Cardiac fibroblast (primary cell): ENCODE measurements at regions not wholly inside any gene's neighbourhood (a gene's known extent, or its start where the extent isn't known, plus 50 kb on each side); places are given as distances from the start of the nearest gene placed in this dataset.
"Not testable (repeated sequence)": the region's sequence is repeated elsewhere in the genome, so short reads cannot be mapped to it uniquely, and the experiment has no call there.

Experiments
- DNase-seq, 2 donors: peaks; one replicate each; pipeline versions ENCODE4 v3.0.0 to v3.0.0-alpha.2; 2010; ENCODE audit warnings: low read depth in 2 of 2
- H3K4me3 ChIP-seq, 2 donors: replicated peaks in 1 of 2; 1 replicate in 1 of 2; 2 replicates in 1 of 2; pipeline ENCODE4 v1.5.1; 2011; ENCODE audit warnings: low read depth in 2 of 2, low read length in 2 of 2, mild to moderate bottlenecking in 2 of 2, moderate library complexity in 1 of 2
- TF ChIP-seq, protein P1 (sequence below): IDR thresholded peaks from one replicate; pipeline ENCODE4 v1.5.1; 2011; ENCODE audit warnings: low read depth, mild to moderate bottlenecking, low read length, inconsistent platforms

DNA sequence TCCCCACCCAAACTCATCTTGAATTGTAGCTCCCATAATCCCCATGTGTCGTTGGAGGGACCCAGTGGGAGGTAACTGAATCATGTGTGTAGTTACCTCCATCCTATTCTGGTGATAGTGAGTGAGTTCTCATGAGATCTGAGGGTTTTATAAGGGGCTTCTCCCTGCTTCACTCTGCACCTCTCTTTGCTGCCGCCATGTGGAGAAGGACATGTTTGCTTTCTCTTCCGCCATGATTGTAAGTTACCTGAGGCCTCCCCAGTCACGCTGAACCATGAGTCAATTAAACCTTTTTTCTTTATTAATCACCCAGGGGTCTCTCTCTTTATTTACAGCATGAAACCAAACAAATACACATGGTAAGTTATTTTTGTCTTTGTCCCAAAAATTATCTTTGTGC, 726.1 kb downstream of the CDH18 start:
- no peak for DNase-seq
- H3K4me3 ChIP-seq = no peak overlapping the region
- TF ChIP-seq, protein P1, sequence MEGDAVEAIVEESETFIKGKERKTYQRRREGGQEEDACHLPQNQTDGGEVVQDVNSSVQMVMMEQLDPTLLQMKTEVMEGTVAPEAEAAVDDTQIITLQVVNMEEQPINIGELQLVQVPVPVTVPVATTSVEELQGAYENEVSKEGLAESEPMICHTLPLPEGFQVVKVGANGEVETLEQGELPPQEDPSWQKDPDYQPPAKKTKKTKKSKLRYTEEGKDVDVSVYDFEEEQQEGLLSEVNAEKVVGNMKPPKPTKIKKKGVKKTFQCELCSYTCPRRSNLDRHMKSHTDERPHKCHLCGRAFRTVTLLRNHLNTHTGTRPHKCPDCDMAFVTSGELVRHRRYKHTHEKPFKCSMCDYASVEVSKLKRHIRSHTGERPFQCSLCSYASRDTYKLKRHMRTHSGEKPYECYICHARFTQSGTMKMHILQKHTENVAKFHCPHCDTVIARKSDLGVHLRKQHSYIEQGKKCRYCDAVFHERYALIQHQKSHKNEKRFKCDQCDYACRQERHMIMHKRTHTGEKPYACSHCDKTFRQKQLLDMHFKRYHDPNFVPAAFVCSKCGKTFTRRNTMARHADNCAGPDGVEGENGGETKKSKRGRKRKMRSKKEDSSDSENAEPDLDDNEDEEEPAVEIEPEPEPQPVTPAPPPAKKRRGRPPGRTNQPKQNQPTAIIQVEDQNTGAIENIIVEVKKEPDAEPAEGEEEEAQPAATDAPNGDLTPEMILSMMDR = no peak

DNA sequence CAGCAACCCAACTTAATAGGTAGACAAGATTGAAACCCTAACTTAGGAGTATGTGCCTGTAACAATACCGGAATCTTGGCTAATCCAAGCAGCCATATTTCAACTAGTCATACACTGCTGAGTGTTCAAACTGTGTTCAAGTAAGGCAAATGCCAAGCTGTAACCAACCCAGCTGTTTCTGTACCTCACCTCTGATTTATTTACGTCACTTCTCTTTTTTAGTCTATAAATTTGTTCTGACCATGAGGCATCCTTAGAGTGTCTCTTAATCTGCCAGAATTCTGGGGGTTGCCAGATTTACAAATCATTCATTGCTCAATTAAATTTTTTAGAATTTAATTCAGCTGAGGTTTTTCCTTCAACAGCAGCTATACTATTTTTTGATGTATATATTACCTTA, 723.2 kb downstream of the CDH18 start:
- DNase-seq = no peak
- TF ChIP-seq, protein P1 = no peak

DNA sequence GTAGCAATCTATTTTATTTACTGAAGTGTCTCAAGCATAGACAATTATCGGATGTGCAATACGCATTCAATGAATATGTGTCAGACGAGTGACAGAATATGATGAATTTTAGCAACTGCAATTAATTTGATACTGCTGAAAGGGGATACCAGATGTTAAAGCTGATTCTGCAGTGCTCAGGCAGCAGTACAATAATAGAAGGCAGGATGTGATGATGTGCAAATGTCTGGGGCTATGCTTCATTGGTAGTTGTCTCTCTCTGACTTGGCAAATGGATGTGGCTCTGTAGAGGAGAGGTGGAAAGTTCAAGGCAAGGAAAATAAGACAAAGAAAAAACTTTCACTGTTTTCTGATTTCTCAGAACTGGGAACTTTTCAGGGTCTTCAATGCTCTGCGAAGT, 721.2 kb downstream of the CDH18 start:
- no peak overlapping the region for H3K4me3 ChIP-seq
- no peak for DNase-seq
- TF ChIP-seq, protein P1 = no peak

More for the DNA sequence above, 723.2 kb downstream of the CDH18 start:
- no peak overlapping the region for H3K4me3 ChIP-seq

DNA sequence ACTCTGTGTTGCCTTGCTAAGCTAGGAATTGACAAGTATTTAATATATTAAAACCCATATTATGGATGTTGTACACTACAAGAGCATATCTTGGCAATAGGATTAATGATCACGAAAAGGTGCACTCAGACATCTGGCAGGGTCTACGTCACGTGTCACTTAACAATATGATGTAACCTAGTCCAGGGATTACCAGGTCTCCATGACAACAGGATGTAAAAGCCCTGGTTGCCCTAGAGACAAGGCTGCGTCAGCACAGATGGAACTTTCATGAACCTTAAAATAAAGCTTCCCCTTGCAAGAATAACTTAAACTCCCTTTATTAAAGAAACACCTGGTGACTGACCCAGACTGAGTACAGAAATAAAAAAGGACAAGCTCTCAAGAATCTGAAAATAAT, 717.8 kb downstream of the CDH18 start:
- DNase-seq = no peak
- H3K4me3 ChIP-seq = no peak overlapping the region
- TF ChIP-seq, protein P1 = no peak

DNA sequence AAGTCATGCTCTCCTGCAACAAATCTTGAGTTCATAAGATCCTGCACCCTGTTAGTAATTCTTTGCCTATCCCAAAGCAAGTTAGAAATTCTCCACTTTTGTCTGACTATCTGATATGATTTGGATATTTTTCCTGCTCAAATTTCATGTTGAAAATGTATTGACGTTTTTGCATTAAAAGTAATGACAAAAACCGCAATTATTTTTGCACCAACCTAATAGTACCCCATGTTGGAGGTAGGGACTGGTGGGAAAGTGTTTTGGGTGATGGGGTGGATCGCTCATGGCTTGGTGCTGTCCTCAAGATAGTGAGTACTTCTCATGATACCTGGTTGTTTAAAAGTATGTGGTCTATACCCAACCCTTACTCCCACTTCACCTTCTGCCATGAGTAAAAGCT, 713.4 kb downstream of the CDH18 start:
- no peak for DNase-seq
- H3K4me3 ChIP-seq = no peak overlapping the region
- TF ChIP-seq, protein P1 = no peak

DNA sequence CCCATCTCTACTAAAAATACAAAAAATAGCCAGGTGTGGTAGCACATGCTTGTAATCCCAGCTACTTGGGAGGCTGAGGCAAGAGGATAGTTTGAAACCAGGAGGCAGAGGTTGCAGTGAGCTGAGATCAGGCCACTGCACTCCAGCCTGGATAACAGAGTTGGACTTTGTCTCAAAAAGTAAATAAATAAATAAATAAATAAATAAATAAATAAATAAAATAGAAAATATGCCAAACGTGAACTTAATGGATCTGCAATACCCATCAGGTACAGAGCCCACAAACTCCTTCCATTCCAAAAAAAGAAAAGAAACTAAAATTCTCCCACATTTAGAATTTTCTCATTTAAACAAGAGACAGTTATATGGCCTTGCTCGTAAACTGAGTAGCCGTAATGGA, 702.7 kb downstream of the CDH18 start:
- H3K4me3 ChIP-seq = no peak overlapping the region
- TF ChIP-seq, protein P1 = no peak
- DNase-seq = no peak

DNA sequence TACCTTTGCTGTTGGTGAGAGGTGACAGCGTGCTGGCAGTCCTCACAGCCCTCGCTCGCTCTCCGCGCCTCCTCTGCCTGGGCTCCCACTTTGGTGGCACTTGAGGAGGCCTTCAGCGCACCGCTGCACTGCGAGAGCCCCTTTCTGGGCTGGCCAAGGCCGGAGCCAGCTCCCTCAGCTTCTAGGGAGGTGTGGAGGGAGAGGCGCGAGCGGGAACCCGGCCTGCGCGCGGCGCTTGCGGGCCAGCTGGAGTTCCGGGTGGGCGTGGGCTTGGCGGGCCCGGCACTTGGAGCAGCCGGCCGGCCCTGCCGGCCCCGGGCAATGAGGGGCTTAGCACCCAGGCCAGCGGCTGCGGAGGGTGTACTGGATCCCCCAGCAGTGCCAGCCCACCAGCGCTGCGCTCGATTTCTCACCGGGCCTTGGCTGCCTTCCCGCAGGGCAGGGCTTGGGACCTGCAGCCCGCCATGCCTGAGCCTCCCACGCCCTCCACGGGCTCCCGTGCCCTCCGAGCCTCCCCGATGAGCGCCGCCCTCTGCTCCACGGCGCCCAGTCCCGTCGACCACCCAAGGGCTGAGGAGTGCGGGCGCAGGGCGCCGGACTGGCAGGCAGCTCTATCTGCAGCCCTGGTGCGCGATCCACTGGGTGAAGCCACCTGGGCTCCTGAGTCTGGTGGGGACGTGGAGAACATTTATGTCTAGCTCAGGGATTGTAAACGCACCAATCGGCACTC, 700.3 kb downstream of the CDH18 start:
- not testable (repeated sequence) for DNase-seq, H3K4me3 ChIP-seq

DNA sequence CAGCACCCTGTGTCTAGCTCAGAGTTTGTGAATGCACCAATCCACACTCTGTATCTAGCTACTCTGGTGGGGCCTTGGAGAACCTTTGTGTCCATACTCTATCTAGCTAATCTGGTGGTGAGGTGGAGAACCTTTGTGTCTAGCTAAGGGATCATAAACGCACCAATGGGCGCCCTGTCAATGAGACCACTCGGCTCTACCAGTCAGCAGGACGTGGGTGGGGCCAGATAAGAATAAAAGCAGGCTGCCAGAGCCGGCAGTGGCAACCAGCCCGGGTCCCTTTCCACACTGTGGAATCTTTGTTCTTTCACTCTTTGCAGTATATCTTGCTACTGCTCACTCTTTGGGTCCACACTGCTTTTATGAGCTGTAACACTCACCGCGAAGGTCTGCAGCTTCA, 699.7 kb downstream of the CDH18 start:
- DNase-seq, H3K4me3 ChIP-seq: not testable (repeated sequence)
